ENCODE measurements at regions not wholly inside any gene's neighbourhood (a gene's known extent, or its start where the extent isn't known, plus 50 kb on each side); places are given as distances from the start of the nearest gene placed in this dataset.

- H3K27me3 ChIP-seq (ENCODE audit: control insufficient read depth, insufficient read depth, low read length), result no peaks in the 10 kb centered on the region
- no peaks in the 10 kb centered on the region for H3K79me2 ChIP-seq
- no peak overlapping the region for H3K4me2 ChIP-seq (ENCODE audit: low read length)
- H3K9ac ChIP-seq, result no peak overlapping the region
- H3K4me3 ChIP-seq (ENCODE audit: low read depth, low read length), result no peak overlapping the region
- H3K4me1 ChIP-seq, result no peaks in the 10 kb centered on the region
- no peaks in the 10 kb centered on the region for H3K36me3 ChIP-seq (ENCODE audit: control insufficient read depth, insufficient read depth, low read length)
- no peak overlapping the region for H2AFZ ChIP-seq
- H3K27ac ChIP-seq, result no peak overlapping the region
- TF ChIP-seq, protein P1, sequence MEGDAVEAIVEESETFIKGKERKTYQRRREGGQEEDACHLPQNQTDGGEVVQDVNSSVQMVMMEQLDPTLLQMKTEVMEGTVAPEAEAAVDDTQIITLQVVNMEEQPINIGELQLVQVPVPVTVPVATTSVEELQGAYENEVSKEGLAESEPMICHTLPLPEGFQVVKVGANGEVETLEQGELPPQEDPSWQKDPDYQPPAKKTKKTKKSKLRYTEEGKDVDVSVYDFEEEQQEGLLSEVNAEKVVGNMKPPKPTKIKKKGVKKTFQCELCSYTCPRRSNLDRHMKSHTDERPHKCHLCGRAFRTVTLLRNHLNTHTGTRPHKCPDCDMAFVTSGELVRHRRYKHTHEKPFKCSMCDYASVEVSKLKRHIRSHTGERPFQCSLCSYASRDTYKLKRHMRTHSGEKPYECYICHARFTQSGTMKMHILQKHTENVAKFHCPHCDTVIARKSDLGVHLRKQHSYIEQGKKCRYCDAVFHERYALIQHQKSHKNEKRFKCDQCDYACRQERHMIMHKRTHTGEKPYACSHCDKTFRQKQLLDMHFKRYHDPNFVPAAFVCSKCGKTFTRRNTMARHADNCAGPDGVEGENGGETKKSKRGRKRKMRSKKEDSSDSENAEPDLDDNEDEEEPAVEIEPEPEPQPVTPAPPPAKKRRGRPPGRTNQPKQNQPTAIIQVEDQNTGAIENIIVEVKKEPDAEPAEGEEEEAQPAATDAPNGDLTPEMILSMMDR (IDR thresholded peaks at IDR 0.05), result no peak
- no peaks in the 10 kb centered on the region for H3K9me3 ChIP-seq (ENCODE audit: control insufficient read depth, low read length)
These were observed 663.3 kb upstream of the ACVR2A start for GRCh38 chr2:147181351-147182029.

- Histone ChIP-seq H3K27ac (no peak overlapping the region), H3K79me2 (no peaks in the 10 kb centered on the region), H3K9ac (no peak overlapping the region), H3K27me3 (ENCODE audit: control insufficient read depth, insufficient read depth, low read length) (no peaks in the 10 kb centered on the region), H3K4me1 (no peaks in the 10 kb centered on the region), H3K4me2 (ENCODE audit: low read length) (no peak overlapping the region), H2AFZ (no peak overlapping the region), H3K9me3 (ENCODE audit: control insufficient read depth, low read length) (no peaks in the 10 kb centered on the region), H3K4me3 (ENCODE audit: low read depth, low read length) (no peak overlapping the region), H3K36me3 (ENCODE audit: control insufficient read depth, insufficient read depth, low read length) (no peaks in the 10 kb centered on the region)
- TF ChIP-seq, protein P1 (IDR thresholded peaks at IDR 0.05), result no peak
These were observed 667.6 kb upstream of the ACVR2A start for GRCh38 chr2:147177071-147177857.

- H3K4me2 ChIP-seq (ENCODE audit: low read length), result no peak overlapping the region
- H3K9me3 ChIP-seq (ENCODE audit: control insufficient read depth, low read length), result no peaks in the 10 kb centered on the region
- H3K79me2 ChIP-seq, result no peaks in the 10 kb centered on the region
- no peak overlapping the region for H3K27ac ChIP-seq
- no peaks in the 10 kb centered on the region for H3K4me1 ChIP-seq
- no peak overlapping the region for H2AFZ ChIP-seq
- H3K36me3 ChIP-seq (ENCODE audit: control insufficient read depth, insufficient read depth, low read length), result no peaks in the 10 kb centered on the region
- H3K9ac ChIP-seq, result no peak overlapping the region
- TF ChIP-seq, protein P1 (IDR thresholded peaks at IDR 0.05), result no peak
- no peaks in the 10 kb centered on the region for H3K27me3 ChIP-seq (ENCODE audit: control insufficient read depth, insufficient read depth, low read length)
- H3K4me3 ChIP-seq (ENCODE audit: low read depth, low read length), result no peak overlapping the region
These were observed 670.0 kb upstream of the ACVR2A start for GRCh38 chr2:147174824-147175254.

DNA sequence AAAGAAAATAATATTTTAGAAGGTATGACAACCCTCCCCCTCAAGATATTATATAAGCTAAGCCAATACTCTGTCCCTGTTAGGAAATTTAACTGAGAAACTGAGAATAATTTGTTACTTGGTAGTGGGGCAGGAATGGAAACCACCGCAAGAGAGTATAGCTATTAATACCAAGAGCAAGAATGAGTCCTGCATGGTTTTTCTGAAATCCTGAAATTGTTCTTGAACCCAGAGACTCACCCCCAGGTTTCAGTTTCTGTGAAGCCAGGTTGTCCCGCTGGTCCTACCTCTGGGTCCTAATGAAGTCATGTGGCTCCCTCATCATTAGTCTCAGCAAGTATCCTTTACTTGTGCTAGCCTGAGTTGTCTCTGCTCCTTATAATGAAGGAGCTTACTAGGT, 671.0 kb upstream of the ACVR2A start:
- no peak overlapping the region for H3K27ac ChIP-seq
- H3K36me3 ChIP-seq (ENCODE audit: control insufficient read depth, insufficient read depth, low read length), result no peaks in the 10 kb centered on the region
- no peaks in the 10 kb centered on the region for H3K27me3 ChIP-seq (ENCODE audit: control insufficient read depth, insufficient read depth, low read length)
- H3K9ac ChIP-seq, result no peak overlapping the region
- H2AFZ ChIP-seq, result no peak overlapping the region
- H3K4me1 ChIP-seq, result no peaks in the 10 kb centered on the region
- H3K4me2 ChIP-seq (ENCODE audit: low read length), result no peak overlapping the region
- H3K4me3 ChIP-seq (ENCODE audit: low read depth, low read length), result no peak overlapping the region
- H3K79me2 ChIP-seq, result no peaks in the 10 kb centered on the region
- H3K9me3 ChIP-seq (ENCODE audit: control insufficient read depth, low read length), result no peaks in the 10 kb centered on the region
- TF ChIP-seq, protein P1 (IDR thresholded peaks at IDR 0.05), result no peak

Data from parathyroid adenoma (tissue), 2 donors.